SK-N-SH treated with all-trans-retinoic acid at 6 μM for 48 hours (cell line): ENCODE measurements at regions not wholly inside any gene's neighbourhood (a gene's known extent, or its start where the extent isn't known, plus 50 kb on each side); places are given as distances from the start of the nearest gene placed in this dataset.

Experiments used
- ATAC-seq: fragments of 200-7000 bp; cut with Tn5 transposase; 3 replicates; pipeline ENCODE4 v1.9.1; 2020; ENCODE audit warnings: mild to moderate bottlenecking, moderate library complexity
- ARNTL ChIP-seq: fragments of 450-650 bp; formaldehyde crosslinking; IDR thresholded peaks from 2 replicates; pipeline ENCODE4 v1.5.0; 2020; ENCODE audit warnings: low read depth, mild to moderate bottlenecking, moderate library complexity, borderline replicate concordance
- CSDC2 ChIP-seq: fragments of 250-450 bp; sonication (Bioruptor Pico); IDR thresholded peaks from 2 replicates; pipeline ENCODE4 v1.5.0; 2020; ENCODE audit warnings: mild to moderate bottlenecking, moderate library complexity
- ESRRG ChIP-seq: fragments of 250-450 bp; sonication (Bioruptor Pico); IDR thresholded peaks from 2 replicates; pipeline ENCODE4 v1.6.1; 2021; ENCODE audit warnings: mild to moderate bottlenecking
- GLIS3 ChIP-seq: fragments of 250-450 bp; sonication (Bioruptor Pico); IDR thresholded peaks from 2 replicates; pipeline ENCODE4 v1.5.0; 2020; ENCODE audit warnings: mild to moderate bottlenecking, moderate library complexity
- ISL1 ChIP-seq: fragments of 250-450 bp; sonication (Bioruptor Pico); IDR thresholded peaks from 2 replicates; pipeline ENCODE4 v2.1.2; 2022; ENCODE audit warnings: mild to moderate bottlenecking, moderate library complexity
- OSR1 ChIP-seq: fragments of 250-450 bp; sonication (Bioruptor Pico); IDR thresholded peaks from 2 replicates; pipeline ENCODE4 v1.8.0; 2022; ENCODE audit warnings: moderate library complexity, mild to moderate bottlenecking, inconsistent platforms
- PPARA ChIP-seq: fragments of 250-450 bp; sonication (Bioruptor Pico); IDR thresholded peaks from 2 replicates; pipeline ENCODE4 v1.5.0; 2020; ENCODE audit warnings: mild to moderate bottlenecking, borderline replicate concordance
- RARB ChIP-seq: fragments of 250-450 bp; sonication (Bioruptor Pico); IDR thresholded peaks from 2 replicates; pipeline ENCODE4 v1.8.0; 2021; ENCODE audit warnings: mild to moderate bottlenecking, moderate library complexity
- SNAI2 ChIP-seq: fragments of 250-450 bp; sonication (Bioruptor Pico); IDR thresholded peaks from 2 replicates; pipeline ENCODE4 v1.5.0; 2020; ENCODE audit warnings: mild to moderate bottlenecking, moderate library complexity
- TCF4 ChIP-seq: fragments of 250-450 bp; sonication (Bioruptor Pico); IDR thresholded peaks from 2 replicates; pipeline ENCODE4 v1.8.0; 2021; ENCODE audit warnings: mild to moderate bottlenecking, moderate library complexity, borderline replicate concordance
- TOX ChIP-seq: fragments of 250-450 bp; sonication (Bioruptor Pico); IDR thresholded peaks from 2 replicates; pipeline ENCODE4 v1.8.0; 2021; ENCODE audit warnings: mild to moderate bottlenecking, moderate library complexity, borderline replicate concordance
- ZC3H10 ChIP-seq: fragments of 250-450 bp; sonication (Bioruptor Pico); IDR thresholded peaks from 2 replicates; pipeline ENCODE4 v1.5.1; 2021; ENCODE audit warnings: mild to moderate bottlenecking, moderate library complexity
- ZFP3 ChIP-seq: fragments of 250-450 bp; sonication (Bioruptor Pico); IDR thresholded peaks from 2 replicates; pipeline ENCODE4 v1.5.0; 2020; ENCODE audit warnings: mild to moderate bottlenecking, moderate library complexity
- ZFP30 ChIP-seq: fragments of 450-650 bp; formaldehyde crosslinking; IDR thresholded peaks from 2 replicates; pipeline ENCODE4 v1.5.0; 2022; ENCODE audit warnings: mild to moderate bottlenecking, moderate library complexity
- ZNF565 ChIP-seq: fragments of 450-650 bp; formaldehyde crosslinking; conservative IDR thresholded peaks from 2 replicates; pipeline ENCODE4 v1.5.0; 2020; ENCODE audit warnings: low read depth, mild to moderate bottlenecking, moderate library complexity
- ZNF70 ChIP-seq: fragments of 450-650 bp; formaldehyde crosslinking; IDR thresholded peaks from 2 replicates; pipeline ENCODE4 v1.5.0; 2020; ENCODE audit warnings: mild to moderate bottlenecking, moderate library complexity
- TF ChIP-seq, protein P1 (sequence below): fragments of 250-450 bp; sonication (Bioruptor Pico); IDR thresholded peaks from 2 replicates; pipeline ENCODE4 v1.8.0; 2020; ENCODE audit warnings: mild to moderate bottlenecking, moderate library complexity, borderline replicate concordance
- TF ChIP-seq, protein P2 (sequence below): fragments of 250-450 bp; sonication (Bioruptor Pico); IDR thresholded peaks from 2 replicates; pipeline ENCODE4 v1.5.1; 2021; ENCODE audit warnings: mild to moderate bottlenecking, moderate library complexity
- TF ChIP-seq, protein P3 (sequence below): fragments of 250-450 bp; sonication (Bioruptor Pico); IDR thresholded peaks from 2 replicates; pipeline ENCODE4 v1.5.0; 2020; ENCODE audit warnings: mild to moderate bottlenecking, moderate library complexity
- TF ChIP-seq, protein P4 (sequence below): fragments of 250-450 bp; sonication (Bioruptor Pico); IDR thresholded peaks from 2 replicates; pipeline ENCODE4 v1.8.0; 2021; ENCODE audit warnings: low read depth, mild to moderate bottlenecking, moderate library complexity, borderline replicate concordance

DNA sequence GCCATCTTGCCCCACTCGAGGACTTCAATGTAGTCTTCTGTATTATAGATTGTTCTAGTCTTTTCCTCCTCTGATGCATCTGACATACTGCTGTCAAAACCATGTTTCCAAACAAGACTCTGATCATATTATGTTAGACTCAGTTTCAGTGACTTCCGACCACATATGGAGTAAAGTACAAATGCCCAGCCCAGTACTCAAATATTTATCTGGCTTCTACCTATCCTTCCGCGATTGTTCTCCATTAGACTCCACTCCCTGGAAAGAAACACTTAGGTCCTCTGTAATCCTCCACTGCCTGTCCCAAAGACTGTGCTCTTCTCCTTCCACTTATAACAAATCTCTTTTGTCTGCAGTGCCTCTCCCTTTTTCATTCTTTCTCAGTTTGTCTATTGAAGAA lies 439.5 kb downstream of the EFNB2 start (continued):
- TF ChIP-seq ESRRG (CRISPR knock-in tag) = no peak
- no peak for TF ChIP-seq PPARA (CRISPR knock-in tag)
- TF ChIP-seq, protein P1, sequence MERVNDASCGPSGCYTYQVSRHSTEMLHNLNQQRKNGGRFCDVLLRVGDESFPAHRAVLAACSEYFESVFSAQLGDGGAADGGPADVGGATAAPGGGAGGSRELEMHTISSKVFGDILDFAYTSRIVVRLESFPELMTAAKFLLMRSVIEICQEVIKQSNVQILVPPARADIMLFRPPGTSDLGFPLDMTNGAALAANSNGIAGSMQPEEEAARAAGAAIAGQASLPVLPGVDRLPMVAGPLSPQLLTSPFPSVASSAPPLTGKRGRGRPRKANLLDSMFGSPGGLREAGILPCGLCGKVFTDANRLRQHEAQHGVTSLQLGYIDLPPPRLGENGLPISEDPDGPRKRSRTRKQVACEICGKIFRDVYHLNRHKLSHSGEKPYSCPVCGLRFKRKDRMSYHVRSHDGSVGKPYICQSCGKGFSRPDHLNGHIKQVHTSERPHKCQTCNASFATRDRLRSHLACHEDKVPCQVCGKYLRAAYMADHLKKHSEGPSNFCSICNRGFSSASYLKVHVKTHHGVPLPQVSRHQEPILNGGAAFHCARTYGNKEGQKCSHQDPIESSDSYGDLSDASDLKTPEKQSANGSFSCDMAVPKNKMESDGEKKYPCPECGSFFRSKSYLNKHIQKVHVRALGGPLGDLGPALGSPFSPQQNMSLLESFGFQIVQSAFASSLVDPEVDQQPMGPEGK (CRISPR knock-in tag) = no peak
- TF ChIP-seq ZNF70 (CRISPR knock-in tag) = no peak
- no peak for TF ChIP-seq ZC3H10 (CRISPR knock-in tag)

DNA sequence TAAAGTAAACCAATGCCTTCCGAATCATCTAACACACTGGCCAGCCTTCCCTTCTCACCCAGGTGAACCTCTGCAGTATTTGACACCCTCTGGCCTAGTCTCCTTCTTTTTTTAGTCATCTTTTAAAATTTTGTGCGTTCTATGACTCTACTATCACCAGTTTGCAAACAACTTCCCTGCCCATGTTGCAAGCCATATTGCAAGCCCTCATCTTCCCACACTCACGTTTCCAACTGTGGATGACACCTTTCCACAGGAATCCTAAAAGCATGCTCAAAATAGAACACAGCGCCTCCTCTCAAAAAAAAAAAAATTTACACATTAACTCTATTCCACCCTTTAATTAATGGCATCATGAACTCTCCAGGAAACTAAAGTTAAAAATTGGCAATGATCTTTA lies 440.1 kb downstream of the EFNB2 start:
- no peak for ATAC-seq
- TF ChIP-seq PPARA (CRISPR knock-in tag) (no peak), ZFP3 (CRISPR knock-in tag) (no peak)

DNA sequence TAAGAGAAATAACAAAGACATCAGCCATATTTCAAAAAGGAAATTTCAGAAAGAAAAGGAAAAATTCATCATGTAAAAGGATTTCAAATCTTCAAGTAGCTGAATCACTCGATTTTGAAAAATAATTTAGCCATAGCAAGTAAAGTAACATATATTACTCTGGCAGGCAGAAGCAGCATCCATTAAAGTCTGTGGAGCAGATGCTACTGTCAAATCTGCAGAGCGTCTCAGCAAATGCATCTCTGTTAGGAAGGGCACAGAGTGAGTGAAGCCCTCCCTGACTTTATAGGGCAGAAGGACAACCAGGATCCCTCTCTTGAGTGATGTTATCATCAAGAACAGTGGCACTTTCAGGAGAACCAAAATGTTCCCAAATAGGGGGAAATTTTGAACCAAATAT lies 445.5 kb downstream of the EFNB2 start:
- TF ChIP-seq, protein P2, sequence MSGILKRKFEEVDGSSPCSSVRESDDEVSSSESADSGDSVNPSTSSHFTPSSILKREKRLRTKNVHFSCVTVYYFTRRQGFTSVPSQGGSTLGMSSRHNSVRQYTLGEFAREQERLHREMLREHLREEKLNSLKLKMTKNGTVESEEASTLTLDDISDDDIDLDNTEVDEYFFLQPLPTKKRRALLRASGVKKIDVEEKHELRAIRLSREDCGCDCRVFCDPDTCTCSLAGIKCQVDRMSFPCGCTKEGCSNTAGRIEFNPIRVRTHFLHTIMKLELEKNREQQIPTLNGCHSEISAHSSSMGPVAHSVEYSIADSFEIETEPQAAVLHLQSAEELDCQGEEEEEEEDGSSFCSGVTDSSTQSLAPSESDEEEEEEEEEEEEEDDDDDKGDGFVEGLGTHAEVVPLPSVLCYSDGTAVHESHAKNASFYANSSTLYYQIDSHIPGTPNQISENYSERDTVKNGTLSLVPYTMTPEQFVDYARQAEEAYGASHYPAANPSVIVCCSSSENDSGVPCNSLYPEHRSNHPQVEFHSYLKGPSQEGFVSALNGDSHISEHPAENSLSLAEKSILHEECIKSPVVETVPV (CRISPR knock-in tag) = no peak
- peak; percentile 16; the same call in 1 of the 3 replicates for ATAC-seq

DNA sequence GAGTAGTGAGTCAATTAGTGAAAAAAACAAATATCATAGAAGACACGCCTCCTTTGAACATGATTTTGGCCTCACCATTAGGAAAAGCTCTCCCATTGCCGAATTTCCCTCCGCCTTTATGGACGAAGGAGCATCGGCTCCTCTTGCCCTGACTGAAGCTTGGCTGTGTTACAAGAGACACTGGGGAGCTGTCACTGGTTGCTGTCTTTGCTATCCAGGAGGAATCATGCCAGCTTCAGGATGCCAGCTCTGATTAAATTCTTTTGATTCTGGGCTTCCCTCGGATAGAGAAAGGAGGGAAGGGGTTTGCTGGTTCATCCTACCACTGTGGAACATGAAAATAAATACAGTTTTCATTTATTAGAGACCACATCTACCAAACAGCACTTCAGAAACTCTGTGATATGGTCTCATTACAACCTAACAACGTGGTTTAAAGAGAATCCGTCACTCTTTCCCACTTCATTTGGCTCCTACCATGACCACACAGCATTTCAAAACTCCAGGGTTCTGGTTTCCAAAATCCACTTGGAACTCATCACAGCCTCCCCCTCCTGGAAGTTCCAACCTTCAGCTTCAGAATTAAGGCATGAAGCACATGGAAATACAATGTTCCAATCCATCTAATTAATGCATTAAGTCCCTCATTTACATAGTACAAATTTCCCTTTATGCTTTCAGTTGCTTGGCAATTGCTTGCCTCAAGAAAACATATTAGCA lies 446.0 kb downstream of the EFNB2 start:
- peak; percentile 62 for ATAC-seq
- TF ChIP-seq TOX = no peak
- TF ChIP-seq CSDC2 = no peak
- no peak for TF ChIP-seq ZFP3 (CRISPR knock-in tag)
- TF ChIP-seq ISL1 = no peak
- TF ChIP-seq ZNF70 (CRISPR knock-in tag) = no peak
- TF ChIP-seq OSR1 (CRISPR knock-in tag) = no peak
- TF ChIP-seq, protein P2 (CRISPR knock-in tag) = no peak
- TF ChIP-seq ZFP30 (CRISPR knock-in tag) = no peak
- TF ChIP-seq SNAI2 = no peak
- TF ChIP-seq, protein P3, sequence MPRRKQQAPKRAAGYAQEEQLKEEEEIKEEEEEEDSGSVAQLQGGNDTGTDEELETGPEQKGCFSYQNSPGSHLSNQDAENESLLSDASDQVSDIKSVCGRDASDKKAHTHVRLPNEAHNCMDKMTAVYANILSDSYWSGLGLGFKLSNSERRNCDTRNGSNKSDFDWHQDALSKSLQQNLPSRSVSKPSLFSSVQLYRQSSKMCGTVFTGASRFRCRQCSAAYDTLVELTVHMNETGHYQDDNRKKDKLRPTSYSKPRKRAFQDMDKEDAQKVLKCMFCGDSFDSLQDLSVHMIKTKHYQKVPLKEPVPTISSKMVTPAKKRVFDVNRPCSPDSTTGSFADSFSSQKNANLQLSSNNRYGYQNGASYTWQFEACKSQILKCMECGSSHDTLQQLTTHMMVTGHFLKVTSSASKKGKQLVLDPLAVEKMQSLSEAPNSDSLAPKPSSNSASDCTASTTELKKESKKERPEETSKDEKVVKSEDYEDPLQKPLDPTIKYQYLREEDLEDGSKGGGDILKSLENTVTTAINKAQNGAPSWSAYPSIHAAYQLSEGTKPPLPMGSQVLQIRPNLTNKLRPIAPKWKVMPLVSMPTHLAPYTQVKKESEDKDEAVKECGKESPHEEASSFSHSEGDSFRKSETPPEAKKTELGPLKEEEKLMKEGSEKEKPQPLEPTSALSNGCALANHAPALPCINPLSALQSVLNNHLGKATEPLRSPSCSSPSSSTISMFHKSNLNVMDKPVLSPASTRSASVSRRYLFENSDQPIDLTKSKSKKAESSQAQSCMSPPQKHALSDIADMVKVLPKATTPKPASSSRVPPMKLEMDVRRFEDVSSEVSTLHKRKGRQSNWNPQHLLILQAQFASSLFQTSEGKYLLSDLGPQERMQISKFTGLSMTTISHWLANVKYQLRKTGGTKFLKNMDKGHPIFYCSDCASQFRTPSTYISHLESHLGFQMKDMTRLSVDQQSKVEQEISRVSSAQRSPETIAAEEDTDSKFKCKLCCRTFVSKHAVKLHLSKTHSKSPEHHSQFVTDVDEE (CRISPR knock-in tag) = no peak
- no peak for TF ChIP-seq ARNTL (CRISPR knock-in tag)
- TF ChIP-seq, protein P1 (CRISPR knock-in tag) = no peak
- no peak for TF ChIP-seq GLIS3
- TF ChIP-seq ZNF565 (CRISPR knock-in tag) = no peak
- TF ChIP-seq, protein P4, sequence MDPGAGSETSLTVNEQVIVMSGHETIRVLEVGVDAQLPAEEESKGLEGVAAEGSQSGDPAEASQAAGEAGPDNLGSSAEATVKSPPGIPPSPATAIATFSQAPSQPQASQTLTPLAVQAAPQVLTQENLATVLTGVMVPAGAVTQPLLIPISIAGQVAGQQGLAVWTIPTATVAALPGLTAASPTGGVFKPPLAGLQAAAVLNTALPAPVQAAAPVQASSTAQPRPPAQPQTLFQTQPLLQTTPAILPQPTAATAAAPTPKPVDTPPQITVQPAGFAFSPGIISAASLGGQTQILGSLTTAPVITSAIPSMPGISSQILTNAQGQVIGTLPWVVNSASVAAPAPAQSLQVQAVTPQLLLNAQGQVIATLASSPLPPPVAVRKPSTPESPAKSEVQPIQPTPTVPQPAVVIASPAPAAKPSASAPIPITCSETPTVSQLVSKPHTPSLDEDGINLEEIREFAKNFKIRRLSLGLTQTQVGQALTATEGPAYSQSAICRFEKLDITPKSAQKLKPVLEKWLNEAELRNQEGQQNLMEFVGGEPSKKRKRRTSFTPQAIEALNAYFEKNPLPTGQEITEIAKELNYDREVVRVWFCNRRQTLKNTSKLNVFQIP (CRISPR knock-in tag) = no peak
- no peak for TF ChIP-seq TCF4 (CRISPR knock-in tag)
- TF ChIP-seq RARB = no peak
- no peak for TF ChIP-seq ZC3H10 (CRISPR knock-in tag)
